Prostate gland (tissue), 2 donors: ENCODE measurements at regions not wholly inside any gene's neighbourhood (a gene's known extent, or its start where the extent isn't known, plus 50 kb on each side); places are given as distances from the start of the nearest gene placed in this dataset.

Experiments
- POLR2A ChIP-seq: fragments of 450-650 bp; IDR thresholded peaks from one replicate; pipeline ENCODE4 v1.6.1; 2016; ENCODE audit warnings: antibody characterized with exemption, mild to moderate bottlenecking
- TF ChIP-seq, protein P1 (sequence below), 4 experiments: fragments of 200-600 bp in 2 of 4; fragments of 450-650 bp in 2 of 4; sonication (generic) in 2 of 4; IDR thresholded peaks; 1 replicate in 3 of 4; 2 replicates in 1 of 4; pipeline ENCODE4 v1.5.1; 2016 to 2019; ENCODE audit warnings: antibody characterized with exemption in 4 of 4, mild to moderate bottlenecking in 2 of 4, moderate library complexity in 2 of 4

GRCh38 chr6:115194981-115195638 is 852.3 kb upstream of the HS3ST5 start:
- TF ChIP-seq, protein P1, sequence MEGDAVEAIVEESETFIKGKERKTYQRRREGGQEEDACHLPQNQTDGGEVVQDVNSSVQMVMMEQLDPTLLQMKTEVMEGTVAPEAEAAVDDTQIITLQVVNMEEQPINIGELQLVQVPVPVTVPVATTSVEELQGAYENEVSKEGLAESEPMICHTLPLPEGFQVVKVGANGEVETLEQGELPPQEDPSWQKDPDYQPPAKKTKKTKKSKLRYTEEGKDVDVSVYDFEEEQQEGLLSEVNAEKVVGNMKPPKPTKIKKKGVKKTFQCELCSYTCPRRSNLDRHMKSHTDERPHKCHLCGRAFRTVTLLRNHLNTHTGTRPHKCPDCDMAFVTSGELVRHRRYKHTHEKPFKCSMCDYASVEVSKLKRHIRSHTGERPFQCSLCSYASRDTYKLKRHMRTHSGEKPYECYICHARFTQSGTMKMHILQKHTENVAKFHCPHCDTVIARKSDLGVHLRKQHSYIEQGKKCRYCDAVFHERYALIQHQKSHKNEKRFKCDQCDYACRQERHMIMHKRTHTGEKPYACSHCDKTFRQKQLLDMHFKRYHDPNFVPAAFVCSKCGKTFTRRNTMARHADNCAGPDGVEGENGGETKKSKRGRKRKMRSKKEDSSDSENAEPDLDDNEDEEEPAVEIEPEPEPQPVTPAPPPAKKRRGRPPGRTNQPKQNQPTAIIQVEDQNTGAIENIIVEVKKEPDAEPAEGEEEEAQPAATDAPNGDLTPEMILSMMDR (IDR thresholded peaks at IDR 0.05): no peak
- no peak for TF ChIP-seq POLR2A
